Astrocyte of the spinal cord (primary cell): ENCODE measurements at regions not wholly inside any gene's neighbourhood (a gene's known extent, or its start where the extent isn't known, plus 50 kb on each side); places are given as distances from the start of the nearest gene placed in this dataset.

ENCODE experiments used
- DNase-seq: peaks from one replicate; pipeline ENCODE4 v3.0.0; 2011; ENCODE audit warnings: low read depth, low spot score
- H3K4me3 ChIP-seq: 2 replicates; pipeline ENCODE4 v1.5.1; 2011; ENCODE audit warnings: low read depth, mild to moderate bottlenecking, low read length, moderate library complexity
- in situ Hi-C: cut with HindIII; loops from 2 replicates; pipeline ENCODE4 v1.10.0; 2017; ENCODE audit warnings: low sequenced_read_pairs
- TF ChIP-seq, protein P1 (sequence below): IDR thresholded peaks from 2 replicates; pipeline ENCODE4 v1.5.1; 2012; ENCODE audit warnings: low read depth, mild to moderate bottlenecking, low read length, inconsistent platforms

DNA sequence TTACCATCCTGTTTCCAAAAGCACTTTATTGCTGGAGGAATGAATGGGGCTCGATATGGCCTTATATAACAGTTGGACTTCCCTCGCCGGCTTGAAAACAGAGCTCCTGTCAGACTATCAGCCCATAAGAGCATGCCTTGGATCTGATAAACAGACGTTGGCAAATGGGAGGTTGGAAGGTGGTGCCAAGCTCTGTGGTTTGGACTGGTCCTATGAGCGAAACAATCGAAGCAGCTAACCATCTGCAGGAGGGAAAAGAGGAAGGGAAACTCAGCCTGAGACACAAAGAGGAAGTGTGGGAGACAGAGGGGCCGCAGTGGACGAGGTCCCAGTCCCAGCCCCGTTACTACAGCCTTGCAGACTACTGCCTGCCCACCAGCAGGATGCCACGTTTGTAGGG, 92.9 kb downstream of the TFAP2C start:
- no peak overlapping the region for H3K4me3 ChIP-seq
- TF ChIP-seq, protein P1, sequence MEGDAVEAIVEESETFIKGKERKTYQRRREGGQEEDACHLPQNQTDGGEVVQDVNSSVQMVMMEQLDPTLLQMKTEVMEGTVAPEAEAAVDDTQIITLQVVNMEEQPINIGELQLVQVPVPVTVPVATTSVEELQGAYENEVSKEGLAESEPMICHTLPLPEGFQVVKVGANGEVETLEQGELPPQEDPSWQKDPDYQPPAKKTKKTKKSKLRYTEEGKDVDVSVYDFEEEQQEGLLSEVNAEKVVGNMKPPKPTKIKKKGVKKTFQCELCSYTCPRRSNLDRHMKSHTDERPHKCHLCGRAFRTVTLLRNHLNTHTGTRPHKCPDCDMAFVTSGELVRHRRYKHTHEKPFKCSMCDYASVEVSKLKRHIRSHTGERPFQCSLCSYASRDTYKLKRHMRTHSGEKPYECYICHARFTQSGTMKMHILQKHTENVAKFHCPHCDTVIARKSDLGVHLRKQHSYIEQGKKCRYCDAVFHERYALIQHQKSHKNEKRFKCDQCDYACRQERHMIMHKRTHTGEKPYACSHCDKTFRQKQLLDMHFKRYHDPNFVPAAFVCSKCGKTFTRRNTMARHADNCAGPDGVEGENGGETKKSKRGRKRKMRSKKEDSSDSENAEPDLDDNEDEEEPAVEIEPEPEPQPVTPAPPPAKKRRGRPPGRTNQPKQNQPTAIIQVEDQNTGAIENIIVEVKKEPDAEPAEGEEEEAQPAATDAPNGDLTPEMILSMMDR: no peak
- no peak for DNase-seq
- in situ Hi-C loops: no loop called here

DNA sequence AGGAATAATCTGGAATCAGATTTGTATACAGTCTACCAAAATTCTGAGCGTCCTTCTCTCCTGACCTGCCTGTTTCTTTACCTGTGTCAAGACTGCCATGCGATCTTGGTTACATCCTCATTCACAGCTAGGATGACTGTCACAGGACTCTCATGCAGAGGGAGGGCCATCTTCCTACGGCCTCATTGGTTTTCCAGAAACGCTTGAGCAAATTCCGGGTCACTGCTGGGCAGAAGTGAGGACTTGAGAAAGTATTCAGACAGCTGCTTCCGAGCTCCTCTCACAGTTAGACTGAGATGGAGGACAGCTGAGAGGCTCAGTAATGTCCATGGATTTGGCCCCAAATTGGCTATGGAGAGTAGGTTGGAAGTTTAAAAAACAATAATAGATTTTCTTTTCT, 94.2 kb downstream of the TFAP2C start:
- no peak overlapping the region for H3K4me3 ChIP-seq
- no peak for DNase-seq
- TF ChIP-seq, protein P1: no peak
- in situ Hi-C loops: no loop called here

DNA sequence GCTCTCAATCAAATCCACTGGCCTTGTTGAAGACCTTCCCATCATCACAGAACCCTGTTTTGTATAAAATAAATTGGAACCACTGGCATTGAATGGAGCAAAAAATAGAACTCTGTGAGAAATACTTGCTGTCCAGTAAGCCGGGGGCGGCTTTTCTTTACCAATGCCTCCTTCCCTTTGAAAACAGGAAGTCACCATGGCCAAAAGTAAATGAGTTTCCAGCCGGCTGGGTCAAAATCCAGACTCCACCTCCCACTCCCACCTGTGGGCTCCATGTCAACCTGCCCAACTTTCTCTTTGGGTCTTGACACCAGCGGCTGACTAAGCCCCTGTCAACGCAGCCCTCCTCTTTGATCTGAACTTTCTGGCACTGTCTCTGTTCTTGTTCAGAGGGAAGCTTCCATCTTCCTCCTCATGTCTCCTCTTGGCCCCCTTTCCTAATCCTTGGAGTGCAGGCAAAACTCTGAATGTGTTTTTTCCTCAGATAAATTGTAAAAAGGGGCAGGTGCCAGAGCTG, 95.2 kb downstream of the TFAP2C start:
- no peak overlapping the region for H3K4me3 ChIP-seq
- TF ChIP-seq, protein P1: no peak
- DNase-seq: no peak
- in situ Hi-C loops: no loop called here

DNA sequence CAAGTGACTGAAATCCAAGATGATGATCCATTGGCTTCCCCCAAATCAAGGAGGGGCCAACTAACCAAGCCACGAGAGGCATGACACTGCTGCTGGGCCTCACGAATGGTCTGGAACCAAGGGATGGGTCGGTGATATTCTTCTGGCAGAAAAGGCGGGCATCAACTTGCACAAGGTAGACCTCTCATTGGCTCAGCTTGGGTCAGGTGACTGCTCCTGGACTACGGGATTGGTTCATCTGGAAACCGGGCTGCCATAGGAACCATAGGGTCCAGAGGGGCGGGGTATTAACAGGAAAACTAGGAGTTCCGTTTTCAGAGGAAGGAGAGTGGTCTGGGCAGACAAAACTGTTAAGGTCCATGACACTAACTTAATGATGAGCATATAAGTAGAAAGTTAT, 100.9 kb downstream of the TFAP2C start:
- in situ Hi-C loops: no loop called here
- no peak overlapping the region for H3K4me3 ChIP-seq
- TF ChIP-seq, protein P1: no peak
- DNase-seq: no peak

DNA sequence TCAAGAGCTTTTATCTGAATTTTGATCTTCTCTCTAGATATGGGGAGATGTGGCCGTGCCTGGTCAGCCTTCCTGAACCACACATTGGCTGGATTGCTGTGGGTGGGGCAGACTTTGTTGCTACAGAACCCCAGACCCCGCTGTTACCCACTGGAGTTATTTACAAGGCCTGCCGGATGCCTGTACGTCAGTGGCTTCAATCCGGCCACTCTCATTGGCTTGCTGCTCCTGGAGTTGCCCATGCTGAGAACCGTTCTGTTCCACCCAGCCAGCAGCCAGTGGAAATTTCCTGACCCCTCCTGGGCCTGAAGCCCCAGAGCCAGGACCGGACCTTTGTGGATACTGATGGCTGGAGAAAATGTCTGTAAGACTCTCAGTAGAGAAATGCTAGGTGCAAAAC, 101.9 kb downstream of the TFAP2C start:
- H3K4me3 ChIP-seq: no peak overlapping the region
- peak; percentile 15 for DNase-seq
- TF ChIP-seq, protein P1: no peak
- in situ Hi-C loops: no loop called here

DNA sequence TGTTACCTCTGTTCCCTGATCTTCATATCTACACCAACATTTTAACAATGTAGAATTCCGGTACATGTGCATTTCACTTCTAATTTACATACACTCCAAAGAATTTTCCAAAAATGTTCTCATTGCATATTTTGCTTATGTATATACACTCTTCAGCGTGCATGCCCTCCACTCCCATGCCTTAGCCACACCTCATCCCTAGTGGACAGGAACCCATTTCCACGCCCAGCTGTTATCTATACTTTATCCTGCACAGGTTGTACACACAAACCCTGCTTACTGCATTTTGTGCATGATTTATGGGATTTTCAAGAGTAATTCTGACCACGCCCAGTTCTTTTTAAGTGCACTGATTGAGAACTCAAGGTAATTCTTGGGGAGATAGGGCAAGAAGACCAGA, 102.4 kb downstream of the TFAP2C start:
- in situ Hi-C loops: no loop called here
- H3K4me3 ChIP-seq: no peak overlapping the region
- TF ChIP-seq, protein P1: no peak
- no peak for DNase-seq

DNA sequence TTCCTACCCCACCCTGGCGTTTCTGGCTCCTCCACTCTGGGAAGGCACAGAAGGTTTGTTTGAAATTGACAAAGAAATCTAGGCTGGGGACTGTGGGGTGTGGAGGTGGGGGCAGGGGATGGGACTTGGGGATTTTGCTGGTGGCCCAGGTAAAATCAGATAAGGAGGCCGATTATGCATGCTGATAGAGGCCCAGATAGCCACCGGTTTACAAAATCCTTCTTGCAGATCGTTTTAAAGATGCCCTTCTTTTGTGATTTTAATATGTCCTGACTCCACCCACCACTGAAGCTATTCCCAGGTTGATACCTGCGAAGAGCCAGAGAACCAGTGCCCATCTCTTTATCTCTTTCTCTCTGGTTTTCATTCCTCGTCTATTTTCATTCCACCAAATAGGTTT, 104.9 kb downstream of the TFAP2C start:
- in situ Hi-C loops: no loop called here
- H3K4me3 ChIP-seq: no peak overlapping the region
- DNase-seq: no peak
- TF ChIP-seq, protein P1: no peak
